Endothelial cell of umbilical vein (primary cell): ENCODE measurements at regions not wholly inside any gene's neighbourhood (a gene's known extent, or its start where the extent isn't known, plus 50 kb on each side); places are given as distances from the start of the nearest gene placed in this dataset.

Experiments used
- BruUV-seq: library from RNA; stranded (reverse); fragments of 400-500 nt; replicated peaks from 2 replicates; lab custom pipeline; 2021; lab: Mats Ljungman, UMichigan
- CTCF ChIA-PET: fragments of 300-600, 350-600 bp; sonication (Branson Sonifier 250); formaldehyde crosslinking; loops from one replicate; lab custom pipeline; 2021; ENCODE audit warnings: antibody characterized with exemption, inconsistent platforms; lab: Charles Lee
- POLR2A ChIA-PET: fragments of 300-600, 350-600 bp; sonication (Branson Sonifier 250); formaldehyde crosslinking; loops from one replicate; lab custom pipeline; 2021; ENCODE audit warnings: antibody characterized with exemption, inconsistent platforms; lab: Charles Lee
- DNase-seq: peaks from one replicate; pipeline ENCODE4 v3.0.0-alpha.2; 2011; ENCODE audit warnings: low read depth, low spot score
- FAIRE-seq: peaks from 2 replicates; lab custom pipeline; 2011; peaks lifted over from hg19 to GRCh38; lab: Jason Lieb, UNC
- H2AFZ ChIP-seq: 2 replicates; pipeline ENCODE4 v1.6.0; 2012; ENCODE audit warnings: low read depth, low read length, control low read depth, inconsistent platforms
- H3K27ac ChIP-seq: 2 replicates; pipeline ENCODE4 v1.5.1; 2011; ENCODE audit warnings: low read depth, mild to moderate bottlenecking, control low read depth, low read length, moderate library complexity; ENCODE audit not compliant: insufficient read depth
- H3K27me3 ChIP-seq, 2 experiments: 2 replicates each; pipeline versions ENCODE4 v1.6.0 to v1.6.1; 2011; ENCODE audit warnings: low read length in 2 of 2, mixed read lengths in 1 of 2; ENCODE audit not compliant: control insufficient read depth in 2 of 2, insufficient read depth in 2 of 2
- H3K36me3 ChIP-seq, 2 experiments: 2 replicates in 1 of 2; 3 replicates in 1 of 2; pipeline ENCODE4 v1.5.1; 2011; ENCODE audit warnings: low read length in 2 of 2, mild to moderate bottlenecking in 1 of 2, moderate library complexity in 1 of 2; ENCODE audit not compliant: control insufficient read depth in 2 of 2, insufficient read depth in 2 of 2; ENCODE audit errors: extremely low read depth in 1 of 2
- H3K4me1 ChIP-seq: 3 replicates; pipeline ENCODE4 v1.5.1; 2011; ENCODE audit warnings: mild to moderate bottlenecking, low read length; ENCODE audit not compliant: control insufficient read depth, insufficient read depth; ENCODE audit errors: extremely low read depth
- H3K4me2 ChIP-seq: 2 replicates; pipeline ENCODE4 v1.6.1; 2011; ENCODE audit warnings: low read length, control low read depth, mixed read lengths; ENCODE audit not compliant: insufficient read depth
- H3K4me3 ChIP-seq, 3 experiments: fragments of 200-600 bp in 1 of 3; sonication (generic), shearing (Covaris generic) in 1 of 3; replicated peaks in 1 of 3; 2 replicates each; pipeline ENCODE4 v1.5.1; 2011 to 2016; ENCODE audit warnings: control low read depth in 3 of 3, low read length in 3 of 3, mild to moderate bottlenecking in 2 of 3, inconsistent platforms in 1 of 3, low read depth in 1 of 3, moderate library complexity in 1 of 3; ENCODE audit not compliant: insufficient read depth in 1 of 3
- H3K79me2 ChIP-seq: 2 replicates; pipeline ENCODE4 v1.6.0; 2012; ENCODE audit warnings: low read length, inconsistent platforms; ENCODE audit not compliant: control insufficient read depth, insufficient read depth
- H3K9ac ChIP-seq: replicated peaks from 2 replicates; pipeline ENCODE3; 2011; ENCODE audit warnings: low read length, control low read depth; ENCODE audit not compliant: insufficient read depth; ENCODE audit errors: extremely low read depth
- H3K9me1 ChIP-seq: replicated peaks from 3 replicates; pipeline ENCODE4 v1.6.0; 2011; ENCODE audit warnings: mild to moderate bottlenecking, low read length; ENCODE audit not compliant: control insufficient read depth, insufficient read depth; ENCODE audit errors: extremely low read depth
- H3K9me3 ChIP-seq: replicated peaks from 2 replicates; pipeline ENCODE4 v1.5.1; 2012; ENCODE audit warnings: low read length, inconsistent platforms; ENCODE audit not compliant: control insufficient read depth, insufficient read depth
- H4K20me1 ChIP-seq: replicated peaks from 2 replicates; pipeline ENCODE3; 2011; ENCODE audit warnings: mild to moderate bottlenecking, low read length; ENCODE audit not compliant: control insufficient read depth, insufficient read depth; ENCODE audit errors: extremely low read depth
- CTCF ChIP-seq, 2 donors: IDR thresholded peaks; 1 replicate in 1 of 2; 2 replicates in 1 of 2; pipeline ENCODE4 v1.5.1; 2011; ENCODE audit warnings: low read length in 2 of 2, mild to moderate bottlenecking in 2 of 2, moderate library complexity in 2 of 2, control low read depth in 1 of 2, inconsistent platforms in 1 of 2, low read depth in 1 of 2; ENCODE audit not compliant: insufficient read depth in 1 of 2; ENCODE audit errors: extremely low read depth in 1 of 2
- EZH2 ChIP-seq: IDR thresholded peaks from 2 replicates; pipeline ENCODE4 v1.6.1; 2012; ENCODE audit warnings: borderline replicate concordance, low read depth, mild to moderate bottlenecking, moderate library complexity, low read length, inconsistent platforms; ENCODE audit not compliant: severe bottlenecking
- FOS ChIP-seq: IDR thresholded peaks from 2 replicates; pipeline ENCODE4 v1.6.1; 2011; ENCODE audit warnings: mild to moderate bottlenecking, low read length, moderate library complexity, borderline replicate concordance; ENCODE audit not compliant: insufficient read depth
- GATA2 ChIP-seq: IDR thresholded peaks from 2 replicates; pipeline ENCODE4 v1.7.0; 2011; ENCODE audit warnings: low read depth, mild to moderate bottlenecking, moderate library complexity, mixed read lengths, low read length; ENCODE audit not compliant: insufficient read length, insufficient read depth
- JUN ChIP-seq: IDR thresholded peaks from 2 replicates; pipeline ENCODE4 v1.6.1; 2011; ENCODE audit warnings: borderline replicate concordance, low read depth; ENCODE audit not compliant: insufficient read length, insufficient read depth
- MAX ChIP-seq: IDR thresholded peaks from 2 replicates; pipeline ENCODE4 v1.6.1; 2011; ENCODE audit not compliant: insufficient read depth, insufficient read length
- MYC ChIP-seq: IDR thresholded peaks from one replicate; pipeline ENCODE4 v1.6.1; 2011; ENCODE audit warnings: mild to moderate bottlenecking, low read depth, low read length
- POLR2A ChIP-seq: IDR thresholded peaks from 2 replicates; pipeline ENCODE4 v1.6.1; 2012; ENCODE audit warnings: low read depth, mild to moderate bottlenecking, control low read depth, low read length
- POLR2AphosphoS5 ChIP-seq: IDR thresholded peaks from 2 replicates; pipeline ENCODE4 v1.6.1; 2012; ENCODE audit warnings: low read depth, mild to moderate bottlenecking, control low read depth, low read length, moderate library complexity; ENCODE audit not compliant: insufficient read depth
- dilution Hi-C: fragments of 300-500 bp; cut with MboI; formaldehyde crosslinking; loops from one replicate; pipeline ENCODE4 v1.15.0; 2019; ENCODE audit warnings: low sequenced_read_pairs; ENCODE audit not compliant: extremely low pct_ligation_motif_present
- intact Hi-C: fragments of 100-400 bp; cut with micrococcal nuclease; formaldehyde crosslinking; loops from one replicate; pipeline ENCODE4 v1.10.0; 2022

- Histone ChIP-seq H3K4me2 (no peak overlapping the region), H2AFZ (no peak overlapping the region), H3K27ac (no peak overlapping the region), H3K9ac (no peak overlapping the region), H3K9me1 (no peaks in the 10 kb centered on the region), H3K79me2 (no peaks in the 10 kb centered on the region), H3K36me3 (no peaks in the 10 kb centered on the region), H4K20me1 (no peaks in the 10 kb centered on the region), H3K4me1 (no peaks in the 10 kb centered on the region), H3K27me3 (peaks cover 0 to 2% of the 10 kb centered on the region in 2 experiments), H3K4me3 (no peak overlapping the region), H3K9me3 (no peaks in the 10 kb centered on the region)
- TF ChIP-seq GATA2, result no peak
- no peak for TF ChIP-seq JUN
- no peak for TF ChIP-seq MAX
- TF ChIP-seq EZH2, result no peak
- no peak for TF ChIP-seq POLR2A
- TF ChIP-seq MYC, result no peak
- no peak for TF ChIP-seq FOS
- no peak for TF ChIP-seq CTCF (IDR thresholded peaks at IDR 0.05; ENCODE audit: extremely low read depth in 1 of 2, insufficient read depth in 1 of 2, low read depth in 1 of 2, low read length in 2 of 2)
- TF ChIP-seq POLR2AphosphoS5, result no peak
- dilution Hi-C loops (no loop called here), intact Hi-C loops (no loop called here)
- POLR2A ChIA-PET, result no interaction called here
- CTCF ChIA-PET, result no interaction called here
- BruUV-seq, result no TSS peak
- DNase-seq (no peak), FAIRE-seq (no peak)
These were observed 154.4 kb upstream of the COL5A1 start for GRCh38 chr9:134487066-134487710.
